HG03280 (cell line): ENCODE measurements at regions not wholly inside any gene's neighbourhood (a gene's known extent, or its start where the extent isn't known, plus 50 kb on each side); places are given as distances from the start of the nearest gene placed in this dataset.
"Not testable (repeated sequence)": the region's sequence is repeated elsewhere in the genome, so short reads cannot be mapped to it uniquely, and the experiment has no call there.

Experiments
- ATAC-seq: cut with Tn5 transposase; IDR thresholded peaks from one replicate; pipeline ENCODE4 v1.9.1; 2021; ENCODE audit warnings: mild to moderate bottlenecking, moderate library complexity; ENCODE audit not compliant: unreplicated experiment

GRCh38 chr6:137545073-137545472, 50.9 kb upstream of the OLIG3 start:
- ATAC-seq = no peak

GRCh38 chr6:137547186-137547585, 53.0 kb upstream of the OLIG3 start:
- ATAC-seq = no peak

DNA sequence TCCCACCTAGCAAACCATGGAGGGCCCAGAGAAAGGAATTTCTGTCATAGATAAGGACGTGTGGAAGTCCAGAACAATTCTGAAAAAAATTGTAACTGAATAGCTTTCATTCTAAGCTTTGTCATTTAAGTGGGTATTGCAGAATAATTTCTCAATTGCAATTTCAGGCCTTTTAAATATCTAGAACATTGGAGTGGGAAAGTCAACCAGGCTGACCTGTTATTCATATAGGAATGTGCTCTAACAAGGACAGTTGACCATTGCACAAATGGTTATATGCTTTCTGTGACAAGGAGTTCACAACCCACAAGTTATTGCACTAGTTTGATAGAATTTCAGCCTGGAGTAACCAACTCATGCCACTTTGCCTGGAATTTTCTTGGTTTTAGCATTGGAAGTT, 53.4 kb upstream of the OLIG3 start:
- no peak for ATAC-seq

- ATAC-seq = no peak
These were observed 54.9 kb upstream of the OLIG3 start for GRCh38 chr6:137549106-137549505.

DNA sequence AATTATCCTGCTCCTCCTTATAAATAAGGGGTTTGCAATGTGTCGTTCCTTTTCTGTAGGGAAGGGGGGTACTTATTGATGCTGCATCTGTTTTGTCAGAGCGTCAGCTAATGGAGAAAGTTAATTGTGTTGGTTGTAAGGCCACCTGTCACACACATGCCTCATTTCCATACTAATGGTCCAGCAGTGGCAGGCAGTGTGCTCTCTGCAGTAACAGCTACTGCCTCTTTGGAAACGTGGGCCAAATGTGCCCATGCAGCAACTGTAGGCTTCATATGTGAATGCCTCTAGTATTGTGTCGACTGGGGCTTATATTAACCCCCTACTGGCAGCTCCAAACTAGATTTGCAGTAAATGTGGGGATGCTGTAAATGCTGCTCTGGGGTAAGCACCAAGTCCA, 56.3 kb upstream of the OLIG3 start:
- no peak for ATAC-seq

GRCh38 chr6:137552146-137552545, 58.0 kb upstream of the OLIG3 start:
- no peak for ATAC-seq

- no peak for ATAC-seq
These were observed 58.6 kb upstream of the OLIG3 start for GRCh38 chr6:137552809-137553208.

DNA sequence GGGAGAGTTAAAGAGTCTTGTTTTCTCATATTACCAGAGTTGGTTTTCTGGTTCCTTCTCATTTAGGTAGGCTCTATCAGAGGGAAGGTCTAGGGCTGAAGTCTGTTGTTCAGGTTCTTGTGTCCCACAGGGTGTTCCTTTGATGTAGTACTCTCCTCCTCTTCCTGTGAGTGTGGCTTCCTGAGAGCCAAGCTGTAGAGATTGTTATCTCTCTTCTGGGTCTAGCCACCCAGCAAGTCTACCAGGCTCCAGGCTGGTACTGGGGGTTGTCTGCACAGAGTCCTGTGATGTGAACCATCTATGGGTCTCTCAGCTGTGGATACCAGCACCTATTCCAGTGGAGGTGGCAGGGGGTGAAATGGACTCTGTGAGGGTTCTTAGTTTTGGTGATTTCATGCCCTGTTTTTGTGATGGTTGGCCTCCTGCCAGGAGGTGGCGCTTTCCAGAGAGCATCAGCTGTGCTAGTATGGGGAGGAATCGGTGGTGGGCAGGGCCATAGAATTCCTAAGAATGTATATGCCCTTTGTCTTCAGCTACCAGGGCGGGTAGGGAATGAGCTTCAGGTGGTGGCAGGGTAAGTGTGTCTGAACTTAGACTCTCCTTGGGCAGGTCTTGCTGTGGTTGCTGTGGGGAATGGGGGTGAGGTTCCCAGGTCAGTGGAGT, 65.5 kb upstream of the OLIG3 start:
- ATAC-seq = not testable (repeated sequence)

- no peak for ATAC-seq
These were observed 66.0 kb upstream of the OLIG3 start for GRCh38 chr6:137560184-137560563.

- ATAC-seq = no peak
These were observed 73.9 kb upstream of the OLIG3 start for GRCh38 chr6:137568067-137568466.

- ATAC-seq = no peak
These were observed 76.2 kb upstream of the OLIG3 start for GRCh38 chr6:137570393-137570792.

- ATAC-seq = no peak
These were observed 77.7 kb upstream of the OLIG3 start for GRCh38 chr6:137571854-137572253.

- no peak for ATAC-seq
These were observed 79.5 kb upstream of the OLIG3 start for GRCh38 chr6:137573739-137574138.

GRCh38 chr6:137579612-137580011, 85.4 kb upstream of the OLIG3 start:
- no peak for ATAC-seq

DNA sequence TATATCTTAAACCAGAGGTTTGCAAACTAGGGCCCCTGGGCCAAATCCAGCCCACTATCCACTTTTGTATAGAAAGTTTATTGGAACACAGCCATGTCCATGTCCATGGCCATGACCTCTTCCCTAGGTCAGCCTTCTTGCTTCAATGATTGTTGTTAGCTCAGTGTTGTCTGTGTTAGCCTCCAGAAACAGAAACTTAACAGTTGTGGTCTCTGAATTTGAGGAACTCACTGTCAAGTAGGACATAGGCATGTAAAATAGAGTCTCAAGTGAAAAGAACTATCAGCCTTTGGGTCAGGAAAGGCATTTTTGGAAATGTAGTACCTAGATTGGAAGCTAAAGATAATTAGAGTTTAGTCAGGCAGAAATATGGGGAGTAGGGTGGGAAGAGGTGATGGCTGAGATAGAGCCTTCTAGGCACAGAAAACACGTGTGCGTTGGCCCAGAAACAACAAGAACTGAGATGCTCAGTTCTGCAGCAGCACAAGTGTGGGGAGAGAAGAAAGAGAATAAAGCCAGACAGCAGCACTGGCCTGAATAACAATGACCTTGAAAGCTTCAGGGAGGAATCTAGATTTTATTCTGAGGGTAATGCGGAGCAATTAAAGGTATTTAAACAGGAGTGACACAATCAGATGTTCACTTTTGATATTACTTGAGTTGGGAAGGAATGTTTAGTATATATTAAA, 87.0 kb upstream of the OLIG3 start:
- peak; percentile 59 for ATAC-seq

DNA sequence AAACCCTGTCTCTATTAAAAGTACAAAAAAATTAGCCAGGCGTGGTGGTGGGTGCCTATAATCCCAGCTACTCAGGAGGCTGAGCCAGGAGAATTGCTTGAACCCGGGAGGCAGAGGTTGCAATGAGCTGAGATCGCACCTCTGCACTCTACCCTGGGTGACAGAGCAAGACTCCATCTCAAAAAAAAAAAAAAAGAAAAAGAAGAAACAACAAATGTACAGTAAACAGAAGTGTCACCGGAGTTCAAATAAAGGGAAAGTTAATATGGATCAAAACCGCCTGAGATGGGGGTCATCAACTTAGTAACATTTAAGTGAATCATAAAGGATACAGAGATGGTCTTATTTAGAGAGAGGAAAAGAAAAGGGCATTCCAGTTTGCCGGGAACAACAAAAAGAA, 89.3 kb upstream of the OLIG3 start:
- not testable (repeated sequence) for ATAC-seq

DNA sequence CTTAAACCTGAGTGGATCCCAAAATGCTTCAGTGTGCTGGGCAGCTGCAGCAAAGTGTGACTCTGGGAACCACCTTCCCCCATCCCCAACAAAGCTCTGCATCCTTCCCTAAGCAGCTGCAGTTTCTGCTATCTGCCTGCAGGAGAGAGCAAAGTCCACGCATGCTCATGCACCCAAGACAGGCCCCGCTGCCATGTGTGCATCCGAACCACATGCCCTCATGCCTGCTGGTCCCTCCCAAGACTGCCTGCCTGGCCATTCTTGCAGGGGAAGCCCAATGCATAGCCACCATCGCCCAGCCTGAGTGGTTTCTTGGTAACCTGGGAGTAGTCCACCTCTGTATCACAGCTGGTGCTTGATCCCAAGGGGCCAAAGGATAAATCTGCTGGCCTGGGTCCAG, 94.3 kb upstream of the OLIG3 start:
- ATAC-seq = no peak

DNA sequence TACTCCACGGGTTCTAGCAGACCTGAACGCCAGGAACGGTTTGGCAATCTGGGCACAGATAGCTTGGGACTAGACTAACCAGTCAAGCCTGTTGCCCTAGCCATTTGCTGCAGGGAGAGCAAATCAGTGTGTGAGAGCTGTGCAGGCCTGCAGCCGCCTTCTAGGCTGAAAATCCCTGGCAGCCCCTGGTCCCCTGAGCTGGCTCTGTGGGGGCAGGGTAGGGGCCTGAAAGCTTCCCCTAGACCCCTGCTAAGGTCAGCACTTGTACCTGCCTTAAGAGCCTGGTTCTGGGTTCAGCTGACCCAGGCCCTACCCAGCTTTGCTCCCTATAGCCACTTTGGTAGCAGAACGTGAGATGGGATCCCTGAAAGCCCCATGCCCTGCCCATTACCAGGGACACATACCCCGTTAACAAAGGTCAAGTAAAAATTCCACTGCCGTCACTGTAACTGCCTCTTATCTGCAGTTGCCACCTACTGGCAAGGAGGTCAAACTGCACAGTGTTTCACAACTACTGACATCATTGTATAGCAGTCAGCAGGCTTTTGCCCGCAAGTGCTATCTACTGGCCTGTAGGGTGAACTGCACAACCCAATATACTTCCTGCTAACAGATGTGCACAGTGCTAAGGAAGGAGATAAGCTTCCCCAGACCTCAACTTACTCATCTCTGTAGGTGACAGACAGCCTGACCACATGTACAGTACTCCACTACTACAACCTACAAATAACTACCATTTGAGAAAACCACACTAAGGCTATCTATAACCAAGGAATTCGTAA, 95.1 kb upstream of the OLIG3 start:
- peak; percentile 100 for ATAC-seq

- no peak for ATAC-seq
These were observed 96.5 kb upstream of the OLIG3 start for GRCh38 chr6:137590684-137591083.

- no peak for ATAC-seq
These were observed 107.3 kb upstream of the OLIG3 start for GRCh38 chr6:137601471-137601870.

- ATAC-seq = no peak
These were observed 108.4 kb upstream of the OLIG3 start for GRCh38 chr6:137602313-137603197.
